H1 (cell line): ENCODE measurements at regions not wholly inside any gene's neighbourhood (a gene's known extent, or its start where the extent isn't known, plus 50 kb on each side); places are given as distances from the start of the nearest gene placed in this dataset.

ENCODE experiments used
- CTCF ChIA-PET: fragments of 300-600 bp; sonication (Branson Sonifier 250); formaldehyde crosslinking; loops from one replicate; lab custom pipeline; 2021; ENCODE audit not compliant: partially characterized antibody; lab: Charles Lee
- POLR2A ChIA-PET: fragments of 300-600 bp; sonication (Branson Sonifier 250); formaldehyde crosslinking; loops from one replicate; lab custom pipeline; 2021; ENCODE audit warnings: inconsistent platforms; ENCODE audit not compliant: partially characterized antibody; lab: Charles Lee
- DNase-seq, 2 experiments: peaks; one replicate each; pipeline versions ENCODE4 v3.0.0 to v3.0.0-alpha.2; 2010 to 2022; ENCODE audit warnings: low spot score in 2 of 2, low read depth in 1 of 2, mixed read lengths in 1 of 2
- FAIRE-seq: peaks from 2 replicates; lab custom pipeline; 2011; peaks lifted over from hg19 to GRCh38; lab: Jason Lieb, UNC
- H2AFZ ChIP-seq: 2 replicates; pipeline ENCODE4 v1.8.1; 2012; ENCODE audit warnings: low read length, inconsistent platforms
- H2AK5ac ChIP-seq: 2 replicates; pipeline ENCODE4 v1.6.1; 2013; ENCODE audit warnings: low read depth, low read length
- H2BK120ac ChIP-seq: replicated peaks from 2 replicates; pipeline ENCODE3; 2013; ENCODE audit warnings: low read depth, low read length, inconsistent platforms
- H2BK12ac ChIP-seq: 2 replicates; pipeline ENCODE4 v1.6.1; 2013; ENCODE audit warnings: low read depth, low read length
- H2BK15ac ChIP-seq: 2 replicates; pipeline ENCODE4 v1.6.1; 2013; ENCODE audit warnings: low read length
- H2BK20ac ChIP-seq: 2 replicates; pipeline ENCODE4 v1.6.1; 2013; ENCODE audit warnings: low read length
- H2BK5ac ChIP-seq: 2 replicates; pipeline ENCODE4 v1.6.1; 2013; ENCODE audit warnings: low read depth, low read length
- H3K14ac ChIP-seq: 2 replicates; pipeline ENCODE4 v1.6.1; 2013; ENCODE audit warnings: inconsistent platforms; ENCODE audit not compliant: insufficient read length
- H3K18ac ChIP-seq: 2 replicates; pipeline ENCODE4 v1.6.1; 2013; ENCODE audit warnings: low read length; ENCODE audit errors: extremely low read depth
- H3K23ac ChIP-seq: 2 replicates; pipeline ENCODE4 v1.6.1; 2013; ENCODE audit warnings: inconsistent platforms; ENCODE audit not compliant: insufficient read length
- H3K23me2 ChIP-seq: 2 replicates; pipeline ENCODE4 v1.6.1; 2013; ENCODE audit warnings: low read depth, low read length
- H3K27ac ChIP-seq: 2 replicates; pipeline ENCODE4 v1.6.1; 2011; ENCODE audit warnings: low read depth, low read length, inconsistent platforms
- H3K27me3 ChIP-seq, 4 experiments: replicated peaks in 1 of 4; 1 replicate in 1 of 4; 2 replicates in 3 of 4; pipeline versions ENCODE4 v1.6.1 to v1.8.1; 2011 to 2013; ENCODE audit warnings: low read length in 3 of 4, mild to moderate bottlenecking in 3 of 4, inconsistent platforms in 2 of 4, mixed read lengths in 2 of 4, moderate library complexity in 1 of 4; ENCODE audit not compliant: control insufficient read depth in 3 of 4, insufficient read depth in 3 of 4; ENCODE audit errors: extremely low read depth in 1 of 4
- H3K36me3 ChIP-seq, 4 experiments: 2 replicates each; pipeline versions ENCODE4 v1.6.1 to v1.8.1; 2011 to 2013; ENCODE audit warnings: mild to moderate bottlenecking in 4 of 4, low read length in 3 of 4, moderate library complexity in 2 of 4, control low read depth in 1 of 4, inconsistent platforms in 1 of 4; ENCODE audit not compliant: insufficient read depth in 4 of 4, control insufficient read depth in 2 of 4
- H3K4ac ChIP-seq: replicated peaks from 2 replicates; pipeline ENCODE3; 2013; ENCODE audit warnings: low read length, low read depth, mixed read lengths, inconsistent platforms; ENCODE audit not compliant: insufficient read length
- H3K4me1 ChIP-seq, 4 experiments: replicated peaks in 1 of 4; 1 replicate in 1 of 4; 2 replicates in 3 of 4; pipeline versions ENCODE4 v1.6.1 to v1.8.1; 2011 to 2013; ENCODE audit warnings: low read length in 3 of 4, inconsistent platforms in 2 of 4, mixed read lengths in 1 of 4; ENCODE audit not compliant: insufficient read depth in 4 of 4, control insufficient read depth in 3 of 4
- H3K4me2 ChIP-seq, 2 experiments: 2 replicates each; pipeline versions ENCODE4 v1.6.1 to v1.8.1; 2011 to 2013; ENCODE audit warnings: low read depth in 2 of 2, low read length in 2 of 2, control low read depth in 1 of 2, inconsistent platforms in 1 of 2, mild to moderate bottlenecking in 1 of 2; ENCODE audit not compliant: insufficient read depth in 1 of 2
- H3K4me3 ChIP-seq, 4 experiments: fragments of 200-600, 300-600 bp in 1 of 4; sonication (generic), shearing (Covaris generic), sonication (Bioruptor Twin) in 1 of 4; 2 replicates each; pipeline versions ENCODE4 v1.5.1 to v1.8.1; 2011 to 2016; ENCODE audit warnings: low read length in 4 of 4, low read depth in 3 of 4, control low read depth in 2 of 4, inconsistent platforms in 2 of 4, mild to moderate bottlenecking in 2 of 4, mixed read lengths in 1 of 4, moderate library complexity in 1 of 4; ENCODE audit not compliant: insufficient read depth in 2 of 4; ENCODE audit errors: extremely low read depth in 1 of 4
- H3K56ac ChIP-seq: replicated peaks from 2 replicates; pipeline ENCODE3; 2013; ENCODE audit warnings: low read depth, mild to moderate bottlenecking, mixed read lengths, low read length, inconsistent platforms; ENCODE audit not compliant: insufficient read length
- H3K79me1 ChIP-seq: 2 replicates; pipeline ENCODE4 v1.6.1; 2013; ENCODE audit warnings: low read depth, low read length, control low read depth
- H3K79me2 ChIP-seq, 2 experiments: 2 replicates each; pipeline versions ENCODE4 v1.6.1 to v1.8.1; 2012 to 2013; ENCODE audit warnings: low read length in 2 of 2, mild to moderate bottlenecking in 2 of 2, inconsistent platforms in 1 of 2; ENCODE audit not compliant: insufficient read depth in 2 of 2, control insufficient read depth in 1 of 2
- H3K9ac ChIP-seq, 4 experiments: replicated peaks in 1 of 4; 1 replicate in 1 of 4; 2 replicates in 3 of 4; pipeline versions ENCODE4 v1.6.1 to v1.8.1; 2011 to 2013; ENCODE audit warnings: low read depth in 3 of 4, low read length in 3 of 4, control low read depth in 2 of 4, mild to moderate bottlenecking in 2 of 4, moderate library complexity in 2 of 4, inconsistent platforms in 1 of 4; ENCODE audit errors: extremely low read depth in 1 of 4
- H3K9me3 ChIP-seq, 2 experiments: 2 replicates each; pipeline versions ENCODE4 v1.6.1 to v1.8.1; 2012 to 2013; ENCODE audit warnings: mild to moderate bottlenecking in 2 of 2, moderate library complexity in 2 of 2, control low read depth in 1 of 2, inconsistent platforms in 1 of 2, low read depth in 1 of 2, low read length in 1 of 2, mixed read lengths in 1 of 2; ENCODE audit not compliant: insufficient read depth in 2 of 2
- H4K20me1 ChIP-seq, 2 experiments: replicated peaks in 1 of 2; 2 replicates each; pipeline versions ENCODE3 to v1.8.1; 2011 to 2013; ENCODE audit warnings: inconsistent platforms in 2 of 2, low read length in 2 of 2, mild to moderate bottlenecking in 1 of 2; ENCODE audit not compliant: insufficient read depth in 2 of 2, control insufficient read depth in 1 of 2
- H4K5ac ChIP-seq: 2 replicates; pipeline ENCODE4 v1.6.1; 2013; ENCODE audit warnings: low read length, low read depth, mixed read lengths, inconsistent platforms; ENCODE audit not compliant: insufficient read length
- H4K8ac ChIP-seq: 2 replicates; pipeline ENCODE4 v1.8.0; 2013; ENCODE audit warnings: mild to moderate bottlenecking, moderate library complexity, low read length, inconsistent platforms; ENCODE audit not compliant: insufficient read depth; ENCODE audit errors: extremely low read depth
- H4K91ac ChIP-seq: replicated peaks from 2 replicates; pipeline ENCODE3; 2013; ENCODE audit warnings: low read length, mixed read lengths, inconsistent platforms; ENCODE audit not compliant: insufficient read length
- ATF3 ChIP-seq: IDR thresholded peaks from 2 replicates; pipeline ENCODE4 v1.6.1; 2011; ENCODE audit warnings: low read depth, mild to moderate bottlenecking, low read length; ENCODE audit not compliant: insufficient read depth
- JUND ChIP-seq: IDR thresholded peaks from 2 replicates; pipeline ENCODE4 v1.6.1; 2011; ENCODE audit warnings: mild to moderate bottlenecking, improper control_type of control experiment, low read length
- SUZ12 ChIP-seq: fragments of 200-600 bp; sonication (generic); IDR thresholded peaks from 2 replicates; pipeline ENCODE4 v1.6.1; 2012; ENCODE audit warnings: mild to moderate bottlenecking, inconsistent platforms, low read length, moderate library complexity, mixed read lengths
- WGBS, 2 experiments: shearing (Covaris generic) in 1 of 2; methylation state at CpG; one replicate each; pipeline versions ENCODE4 v1.1.6 to v1.1.7; 2013 to 2015; ENCODE audit warnings: low lambda C conversion rate in 2 of 2, mixed read lengths in 2 of 2, inconsistent platforms in 1 of 2, low coverage in 1 of 2, missing lambda C conversion rate in 1 of 2; ENCODE audit not compliant: insufficient replicate concordance in 2 of 2, insufficient coverage in 1 of 2, insufficient read length in 1 of 2; ENCODE audit errors: extremely low coverage in 1 of 2, missing lambda C conversion rate in 1 of 2; 5-methylcytosine and 5-hydroxymethylcytosine counted together
- TF ChIP-seq, protein P1 (sequence below): IDR thresholded peaks from 2 replicates; pipeline ENCODE4 v1.6.1; 2011; ENCODE audit warnings: low read length, improper control_type of control experiment

DNA sequence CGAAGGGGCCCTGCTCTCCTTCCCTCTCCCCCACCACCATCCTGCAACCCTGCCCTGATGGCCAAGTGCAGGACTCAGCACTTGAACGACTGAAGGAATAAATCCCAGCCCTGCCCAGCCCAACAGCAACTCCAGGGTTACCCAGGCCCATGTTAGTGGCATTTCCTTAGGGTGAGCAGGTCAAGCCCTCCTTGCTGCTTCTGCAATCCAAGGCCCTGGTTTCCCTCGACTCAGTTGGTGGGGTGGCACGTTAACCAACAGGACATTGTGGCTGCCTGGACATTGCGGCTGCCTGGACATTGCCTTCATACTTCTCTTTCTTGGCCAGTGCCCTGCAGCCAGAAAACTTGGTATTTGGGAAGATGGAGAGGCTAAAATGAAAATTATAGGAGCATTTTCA, 141.4 kb downstream of the TRIM29 start:
- CTCF ChIA-PET: interaction anchor here (0.7 to 1.7 kb wide), 7 partner anchors 13 to 389 kb away, joined by 3 to 6 read pairs (median 3); no protein-coding TSS in a partner anchor
- no peak overlapping the region for H2BK12ac ChIP-seq
- WGBS, 2 experiments: 100% methylated on average over 5 of the region's 5 CpGs; no CpG with 5 or more reads in 1 of the 2 experiments

More for the DNA sequence above, 141.4 kb downstream of the TRIM29 start:
- Histone ChIP-seq H2BK15ac (no peak overlapping the region), H3K79me2 (no peaks in the 10 kb centered on the region), H3K9me3 (no peaks in the 10 kb centered on the region), H3K23ac (no peak overlapping the region), H3K27me3 (no peaks in the 10 kb centered on the region), H3K4ac (no peak overlapping the region), H2BK120ac (no peak overlapping the region), H4K20me1 (no peaks in the 10 kb centered on the region), H3K18ac (no peak overlapping the region), H2BK20ac (no peak overlapping the region), H3K36me3 (no peaks in the 10 kb centered on the region), H3K4me1 (peaks cover 0 to 12% (median 6%) of the 10 kb centered on the region in 4 experiments; a peak in 4 of 7 replicates), H2BK5ac (no peak overlapping the region), H2AFZ (no peak overlapping the region), H3K27ac (no peak overlapping the region), H3K9ac (no peak overlapping the region; a peak in 2 of 7 replicates), H2AK5ac (no peak overlapping the region), H3K56ac (no peak overlapping the region), H4K91ac (no peak overlapping the region), H4K8ac (no peak overlapping the region), H3K23me2 (no peaks in the 10 kb centered on the region), H3K79me1 (no peaks in the 10 kb centered on the region), H3K4me3 (no peak overlapping the region), H3K4me2 (no peak overlapping the region), H3K14ac (no peak overlapping the region), H4K5ac (no peak overlapping the region)
- DNase-seq (no peak), FAIRE-seq (no peak)
- POLR2A ChIA-PET: no interaction called here
- no peak for TF ChIP-seq SUZ12
- no peak for TF ChIP-seq ATF3
- no peak for TF ChIP-seq JUND
- TF ChIP-seq, protein P1, sequence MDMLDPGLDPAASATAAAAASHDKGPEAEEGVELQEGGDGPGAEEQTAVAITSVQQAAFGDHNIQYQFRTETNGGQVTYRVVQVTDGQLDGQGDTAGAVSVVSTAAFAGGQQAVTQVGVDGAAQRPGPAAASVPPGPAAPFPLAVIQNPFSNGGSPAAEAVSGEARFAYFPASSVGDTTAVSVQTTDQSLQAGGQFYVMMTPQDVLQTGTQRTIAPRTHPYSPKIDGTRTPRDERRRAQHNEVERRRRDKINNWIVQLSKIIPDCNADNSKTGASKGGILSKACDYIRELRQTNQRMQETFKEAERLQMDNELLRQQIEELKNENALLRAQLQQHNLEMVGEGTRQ: no peak
